ENCODE measurements at regions not wholly inside any gene's neighbourhood (a gene's known extent, or its start where the extent isn't known, plus 50 kb on each side); places are given as distances from the start of the nearest gene placed in this dataset.

DNA sequence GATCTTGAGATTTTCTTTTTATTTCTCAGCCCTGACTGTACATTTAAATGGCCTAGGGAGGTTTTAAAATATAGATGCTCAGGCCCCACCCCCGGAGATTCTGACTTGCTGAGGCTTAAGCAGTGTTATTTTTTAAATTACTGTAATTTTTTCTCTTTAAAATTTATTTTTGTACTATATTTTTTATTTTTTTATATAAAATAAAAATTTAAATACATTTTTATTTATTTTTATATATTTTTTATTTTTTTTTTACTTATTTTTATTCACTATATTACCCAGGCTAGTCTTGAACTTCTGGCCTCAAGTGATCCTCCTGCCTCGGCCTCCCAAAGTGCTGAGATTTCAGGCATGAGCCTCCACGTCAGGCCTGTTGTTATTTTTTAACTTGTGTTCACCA, 83.3 kb downstream of the KATNIP start:
- TF ChIP-seq, protein P1, sequence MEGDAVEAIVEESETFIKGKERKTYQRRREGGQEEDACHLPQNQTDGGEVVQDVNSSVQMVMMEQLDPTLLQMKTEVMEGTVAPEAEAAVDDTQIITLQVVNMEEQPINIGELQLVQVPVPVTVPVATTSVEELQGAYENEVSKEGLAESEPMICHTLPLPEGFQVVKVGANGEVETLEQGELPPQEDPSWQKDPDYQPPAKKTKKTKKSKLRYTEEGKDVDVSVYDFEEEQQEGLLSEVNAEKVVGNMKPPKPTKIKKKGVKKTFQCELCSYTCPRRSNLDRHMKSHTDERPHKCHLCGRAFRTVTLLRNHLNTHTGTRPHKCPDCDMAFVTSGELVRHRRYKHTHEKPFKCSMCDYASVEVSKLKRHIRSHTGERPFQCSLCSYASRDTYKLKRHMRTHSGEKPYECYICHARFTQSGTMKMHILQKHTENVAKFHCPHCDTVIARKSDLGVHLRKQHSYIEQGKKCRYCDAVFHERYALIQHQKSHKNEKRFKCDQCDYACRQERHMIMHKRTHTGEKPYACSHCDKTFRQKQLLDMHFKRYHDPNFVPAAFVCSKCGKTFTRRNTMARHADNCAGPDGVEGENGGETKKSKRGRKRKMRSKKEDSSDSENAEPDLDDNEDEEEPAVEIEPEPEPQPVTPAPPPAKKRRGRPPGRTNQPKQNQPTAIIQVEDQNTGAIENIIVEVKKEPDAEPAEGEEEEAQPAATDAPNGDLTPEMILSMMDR (IDR thresholded peaks at IDR 0.05) = no peak

DNA sequence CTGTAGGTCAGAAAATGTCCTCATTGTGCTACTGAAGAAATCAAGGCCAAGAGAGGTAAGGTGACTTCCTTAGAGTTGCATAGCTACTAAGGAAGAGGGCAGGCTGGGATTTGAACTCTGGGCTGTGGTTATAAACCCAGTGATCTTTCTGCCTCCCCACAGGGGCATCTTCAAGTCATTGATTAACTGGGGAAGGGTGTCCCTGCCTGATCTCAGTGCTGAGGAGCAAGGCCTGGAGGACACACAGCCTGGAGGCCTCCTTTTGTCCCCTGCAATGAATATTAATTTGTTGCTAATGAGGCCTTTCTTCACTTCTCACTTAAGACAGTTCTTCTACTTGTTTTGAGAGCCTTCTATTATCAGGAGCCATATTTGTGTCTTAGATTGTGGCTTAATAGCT, 83.8 kb downstream of the KATNIP start:
- TF ChIP-seq, protein P1 (IDR thresholded peaks at IDR 0.05) = no peak

- TF ChIP-seq, protein P1 (IDR thresholded peaks at IDR 0.05) = no peak
Measured at GRCh38 chr16:27634779-27635178, 84.8 kb downstream of the KATNIP start.

GRCh38 chr16:27636453-27637240, 86.7 kb downstream of the KATNIP start:
- TF ChIP-seq, protein P1 (IDR thresholded peaks at IDR 0.05) = no peak

DNA sequence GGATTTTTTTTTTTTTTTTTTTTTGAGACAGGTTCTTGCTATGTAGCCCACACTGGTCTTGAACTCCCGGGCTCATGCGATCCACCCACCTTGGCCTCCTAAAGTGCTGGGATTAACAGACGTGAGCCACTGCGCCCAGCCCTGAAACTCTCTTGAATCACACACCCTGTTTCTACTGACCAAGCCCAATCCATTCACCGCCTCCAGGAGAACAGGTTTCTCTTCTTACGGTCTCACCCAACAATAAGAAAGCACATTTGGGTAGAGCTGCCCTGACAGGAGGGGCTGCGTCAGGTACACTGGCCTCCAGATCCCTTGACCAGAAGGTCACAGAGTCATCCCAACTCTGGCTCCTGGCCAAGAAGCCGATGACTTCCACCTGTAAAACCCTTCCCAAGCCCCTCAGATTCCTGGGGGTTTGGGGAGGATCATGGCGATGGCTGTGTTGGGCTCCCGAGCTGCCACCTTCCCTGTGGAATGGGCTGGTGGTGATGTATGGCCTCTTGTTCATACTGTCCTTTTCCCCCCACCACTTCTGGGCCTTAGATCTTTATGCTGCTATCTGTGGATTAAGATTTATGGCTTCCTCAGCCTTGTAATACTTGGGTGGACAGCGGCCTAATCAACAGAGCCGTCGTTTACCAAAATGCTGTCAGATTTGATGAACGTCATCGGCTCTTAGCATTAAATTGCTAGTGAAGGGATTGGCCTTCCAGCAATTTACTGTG, 89.1 kb downstream of the KATNIP start:
- TF ChIP-seq, protein P1 (IDR thresholded peaks at IDR 0.05) = no peak

DNA sequence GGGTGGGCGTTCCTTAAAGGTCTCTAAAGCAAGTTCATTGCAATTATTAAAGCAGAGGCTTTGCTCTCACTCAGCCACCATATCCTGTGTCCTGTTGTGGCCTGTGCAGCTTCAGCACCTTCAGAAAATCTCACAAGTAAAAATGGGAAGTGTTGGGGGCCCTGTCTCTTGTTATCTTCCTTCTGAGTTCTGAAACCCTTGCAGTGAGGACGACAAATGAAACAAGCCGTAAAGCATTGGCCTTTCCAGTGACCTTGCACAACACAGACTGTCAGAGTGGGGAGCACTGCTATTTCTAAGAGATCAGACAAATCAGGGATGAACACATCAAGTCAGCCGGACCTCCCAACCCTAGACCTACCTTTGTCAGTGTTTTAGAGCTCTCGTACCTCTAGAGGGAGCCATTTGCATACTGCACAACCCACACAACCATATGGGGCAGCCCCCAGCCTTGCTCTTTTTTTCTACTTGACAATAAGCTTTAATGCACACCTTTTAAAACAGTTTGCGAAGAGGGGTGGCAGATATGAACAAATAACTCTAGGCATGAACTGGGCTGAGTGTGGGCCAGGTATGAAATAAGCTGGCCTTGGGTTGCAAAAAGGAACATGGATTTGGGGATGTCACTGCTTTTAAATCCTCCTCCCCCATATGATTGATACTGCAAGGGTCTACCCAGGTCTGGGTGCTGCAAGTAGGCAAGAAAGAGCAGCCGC, 89.8 kb downstream of the KATNIP start:
- TF ChIP-seq, protein P1 (IDR thresholded peaks at IDR 0.05) = peak; percentile 81

- TF ChIP-seq, protein P1 (IDR thresholded peaks at IDR 0.05) = no peak
Measured at GRCh38 chr16:27640277-27640600, 90.3 kb downstream of the KATNIP start.

Measured in LNCAP (cell line).